CD4-positive, alpha-beta T cell treated with Interleukin-10 for 1 hour (primary cell): ENCODE measurements at regions not wholly inside any gene's neighbourhood (a gene's known extent, or its start where the extent isn't known, plus 50 kb on each side); places are given as distances from the start of the nearest gene placed in this dataset.
"Not testable (repeated sequence)": the region's sequence is repeated elsewhere in the genome, so short reads cannot be mapped to it uniquely, and the experiment has no call there.

ENCODE experiments used
- DNase-seq: peaks from one replicate; pipeline ENCODE4 v3.0.0-alpha.2; 2020

DNA sequence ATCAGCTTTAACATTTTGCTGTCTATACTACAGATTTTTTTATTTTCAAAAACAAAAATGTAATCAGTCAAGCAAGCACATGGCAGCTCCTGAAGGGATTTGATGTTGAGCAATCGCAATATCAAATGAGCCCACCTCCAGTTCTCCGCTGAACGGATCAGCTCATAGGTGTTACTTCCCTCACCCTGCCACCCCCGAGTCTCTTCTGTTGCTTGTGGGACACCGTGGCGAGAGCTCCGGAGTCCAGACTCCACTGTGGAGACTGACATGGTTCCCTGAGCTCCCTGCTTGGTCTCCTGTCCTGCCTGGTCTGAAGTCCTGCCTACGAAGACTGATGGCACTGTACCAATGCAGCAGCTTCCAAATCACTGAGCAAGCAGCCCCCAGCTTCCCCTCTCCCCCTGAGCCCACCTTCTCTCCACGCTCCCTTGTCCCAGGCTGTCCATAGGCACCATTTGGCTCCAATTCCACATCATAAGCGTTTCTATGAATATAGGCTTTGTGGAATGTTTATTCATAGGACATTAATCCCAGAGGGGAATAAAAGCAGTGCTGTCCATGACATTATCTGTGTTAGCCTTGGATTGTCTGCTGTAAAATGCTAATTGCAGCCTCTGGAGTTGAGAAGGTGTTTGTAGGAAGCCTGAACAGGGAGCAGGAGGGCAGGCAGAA lies 162.2 kb downstream of the LY86 start:
- no peak for DNase-seq

DNA sequence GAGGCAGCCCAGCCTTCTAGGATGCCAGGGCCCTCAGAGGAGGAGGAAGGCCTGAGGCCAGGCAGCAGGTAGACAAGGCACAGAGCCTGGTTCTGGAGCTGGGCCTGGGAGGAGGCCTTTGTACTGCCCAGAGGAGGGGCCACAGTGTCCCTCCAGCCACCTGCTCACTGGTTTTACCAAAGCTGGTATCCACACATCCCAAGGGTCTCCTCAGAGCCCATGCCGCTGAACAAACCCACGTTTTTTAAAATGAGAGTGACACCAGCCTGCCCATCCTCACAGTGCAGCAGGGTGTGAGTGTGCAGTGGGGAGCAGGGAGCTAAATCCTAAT lies 162.7 kb downstream of the LY86 start:
- DNase-seq = no peak

DNA sequence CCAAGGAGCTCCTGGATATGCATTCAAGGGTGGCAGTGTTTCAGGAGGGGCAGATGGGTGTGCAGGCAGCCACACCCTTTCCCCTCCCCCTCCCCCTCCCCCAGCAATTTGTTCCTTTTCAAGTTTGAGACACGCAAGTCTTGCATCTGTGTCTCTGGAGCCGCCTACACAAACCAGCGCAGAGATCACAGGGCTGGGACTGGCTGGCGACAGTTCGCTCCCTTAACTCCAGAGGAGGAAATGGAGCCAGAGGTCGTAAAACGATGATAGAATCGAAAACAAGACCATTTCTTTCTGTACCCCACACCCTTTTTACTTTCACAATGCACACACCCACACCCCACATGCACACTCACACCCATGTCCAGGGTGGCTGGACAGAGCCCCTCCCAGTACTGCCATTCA lies 163.1 kb downstream of the LY86 start:
- no peak for DNase-seq

DNA sequence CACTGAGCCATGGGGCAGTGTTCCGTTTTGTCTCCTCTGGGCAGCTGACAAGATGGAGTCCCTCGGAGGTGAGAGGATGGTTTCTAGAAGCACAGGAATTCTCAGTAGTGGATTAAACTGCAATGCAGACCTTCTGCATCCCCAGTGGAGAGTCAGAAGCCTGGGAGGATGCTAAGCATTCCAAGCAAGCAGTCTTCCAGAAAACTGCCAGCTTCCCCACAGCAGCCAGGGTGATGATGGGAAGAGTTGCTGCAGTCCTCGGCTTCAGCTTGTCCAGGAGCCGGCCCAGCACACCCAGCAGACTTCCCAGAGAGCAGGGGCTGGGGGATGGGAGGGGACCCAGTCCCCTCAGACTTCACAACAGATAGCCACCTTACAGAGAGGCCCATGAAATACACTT lies 163.6 kb downstream of the LY86 start:
- no peak for DNase-seq

DNA sequence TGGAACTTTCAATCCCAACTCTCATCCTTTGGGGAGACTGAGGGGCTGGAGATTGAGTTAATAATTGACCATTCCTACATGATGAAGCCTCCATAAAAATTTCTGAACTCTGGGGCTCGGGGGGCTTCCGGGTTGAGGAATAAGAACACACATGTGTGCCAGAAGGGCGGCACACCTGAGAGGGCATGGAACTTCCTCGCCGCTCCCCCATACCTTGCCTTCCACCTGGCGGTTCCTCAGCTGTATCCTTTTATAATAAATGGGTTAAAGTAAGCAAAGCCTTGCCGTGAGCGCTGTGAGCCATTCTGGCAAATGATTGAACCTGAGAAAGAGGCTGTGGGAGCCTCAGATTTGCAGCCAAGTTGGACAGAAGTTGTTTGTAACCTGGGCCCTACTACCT lies 164.8 kb downstream of the LY86 start:
- no peak for DNase-seq

DNA sequence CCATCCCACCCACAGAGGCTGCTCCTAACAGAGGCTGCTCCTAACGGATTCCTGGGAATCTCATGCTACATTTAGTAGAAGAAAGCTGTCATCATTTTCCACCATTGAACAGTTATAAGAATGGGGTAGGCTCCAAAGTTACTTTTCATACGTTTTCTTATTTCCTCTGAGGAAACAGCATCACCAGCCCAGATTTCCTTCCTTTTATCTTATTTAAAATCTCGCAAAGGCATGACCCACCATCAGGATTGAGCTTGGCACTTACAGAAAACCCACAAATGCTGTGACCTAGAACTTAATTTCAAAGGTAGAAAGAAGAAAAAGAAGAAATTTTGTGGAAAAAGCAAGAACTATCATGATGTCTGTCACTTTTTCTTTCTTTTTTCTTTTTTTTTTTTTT lies 168.0 kb downstream of the LY86 start:
- no peak for DNase-seq

DNA sequence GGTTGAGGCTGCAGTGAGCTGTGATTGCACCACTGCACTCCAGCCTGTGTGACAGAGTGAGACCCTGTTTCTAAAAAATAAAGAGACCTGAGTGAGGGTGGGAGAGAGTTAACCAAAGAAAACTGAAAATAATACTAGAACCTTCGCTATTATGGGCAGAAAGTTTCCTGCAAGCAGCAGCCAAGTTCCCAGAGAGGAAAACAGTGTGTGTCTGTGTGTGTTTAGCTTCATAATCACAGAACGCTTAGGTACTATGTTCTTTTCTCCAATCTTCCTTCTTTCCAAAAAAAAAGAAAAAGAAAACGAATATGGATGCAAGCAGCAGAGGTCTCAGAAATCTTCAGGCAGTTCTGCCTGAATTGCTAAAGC lies 170.0 kb downstream of the LY86 start:
- no peak for DNase-seq

DNA sequence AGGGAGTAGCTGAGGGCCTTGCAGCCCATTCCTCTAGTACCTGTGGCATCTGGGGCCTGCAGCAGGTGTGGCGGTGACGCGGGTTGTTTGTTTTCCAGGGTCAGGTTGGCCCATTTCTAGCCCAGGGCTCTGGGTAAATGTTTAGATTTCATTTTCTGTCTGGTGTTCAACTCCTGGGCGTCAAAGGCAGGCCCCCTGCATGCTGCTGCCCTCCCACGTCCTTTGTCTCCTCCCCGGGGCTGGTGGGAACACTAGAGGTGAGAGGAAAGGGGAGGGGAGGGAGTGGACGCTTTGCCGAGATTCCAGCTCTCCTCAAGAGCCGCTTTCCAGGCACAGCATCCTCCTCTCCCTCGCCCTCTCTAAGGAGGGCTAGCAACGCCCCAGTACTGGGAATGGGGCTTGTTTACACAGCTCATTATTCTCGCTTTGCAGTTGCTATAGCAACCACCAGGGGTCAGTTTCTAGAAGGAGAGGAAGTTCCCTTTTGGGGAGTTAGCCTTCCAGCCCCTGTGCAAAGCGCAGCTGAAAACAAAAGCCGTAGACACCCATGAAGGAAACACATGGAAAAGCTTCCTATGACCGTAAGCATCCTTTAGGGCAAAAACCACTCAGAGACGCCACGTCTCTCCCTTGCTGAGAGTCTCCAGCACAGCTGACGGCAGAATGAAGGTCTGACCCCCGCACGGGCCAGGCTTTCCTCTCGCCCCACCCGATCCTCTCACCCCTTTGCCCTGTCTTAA lies 170.6 kb downstream of the LY86 start:
- DNase-seq = peak; percentile 31

DNA sequence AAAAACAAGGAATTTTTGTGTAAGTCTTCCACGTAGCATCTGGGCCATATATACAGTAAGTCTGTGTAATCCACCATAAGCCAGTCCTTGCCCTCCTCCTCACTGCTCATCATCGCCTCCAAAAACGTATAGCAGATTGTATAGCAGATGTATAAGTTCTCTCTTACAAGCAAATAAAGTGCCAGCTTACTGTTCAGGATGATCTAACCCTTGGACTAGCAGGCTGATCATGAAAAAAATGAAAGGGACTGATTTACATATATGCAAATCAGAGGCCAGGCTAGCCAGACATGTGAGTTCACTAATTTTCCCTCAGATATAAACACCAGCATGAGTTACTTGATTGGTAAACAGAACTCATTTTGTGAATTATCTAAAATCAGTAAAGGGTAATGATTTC lies 171.5 kb downstream of the LY86 start:
- no peak for DNase-seq

DNA sequence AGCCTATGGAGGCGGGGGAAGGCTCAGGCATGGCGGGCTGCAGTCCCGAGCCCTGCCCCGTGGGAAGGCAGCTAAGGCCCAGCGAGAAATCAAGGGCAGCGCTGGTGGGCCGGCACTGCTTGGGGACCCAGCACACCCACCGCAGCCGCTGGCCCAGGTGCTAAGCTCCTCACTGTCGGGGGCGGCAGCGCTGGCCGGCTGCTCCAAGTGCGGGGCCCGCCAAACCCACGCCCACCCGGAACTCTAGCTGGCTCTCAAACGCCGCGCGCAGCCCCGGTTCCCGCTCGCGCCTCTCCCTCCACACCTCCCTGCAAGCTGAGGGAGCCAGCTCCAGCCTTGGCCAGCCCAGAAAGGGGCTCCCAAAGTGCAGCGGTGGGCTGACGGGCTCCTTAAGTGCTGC lies 174.0 kb downstream of the LY86 start:
- DNase-seq = not testable (repeated sequence)

DNA sequence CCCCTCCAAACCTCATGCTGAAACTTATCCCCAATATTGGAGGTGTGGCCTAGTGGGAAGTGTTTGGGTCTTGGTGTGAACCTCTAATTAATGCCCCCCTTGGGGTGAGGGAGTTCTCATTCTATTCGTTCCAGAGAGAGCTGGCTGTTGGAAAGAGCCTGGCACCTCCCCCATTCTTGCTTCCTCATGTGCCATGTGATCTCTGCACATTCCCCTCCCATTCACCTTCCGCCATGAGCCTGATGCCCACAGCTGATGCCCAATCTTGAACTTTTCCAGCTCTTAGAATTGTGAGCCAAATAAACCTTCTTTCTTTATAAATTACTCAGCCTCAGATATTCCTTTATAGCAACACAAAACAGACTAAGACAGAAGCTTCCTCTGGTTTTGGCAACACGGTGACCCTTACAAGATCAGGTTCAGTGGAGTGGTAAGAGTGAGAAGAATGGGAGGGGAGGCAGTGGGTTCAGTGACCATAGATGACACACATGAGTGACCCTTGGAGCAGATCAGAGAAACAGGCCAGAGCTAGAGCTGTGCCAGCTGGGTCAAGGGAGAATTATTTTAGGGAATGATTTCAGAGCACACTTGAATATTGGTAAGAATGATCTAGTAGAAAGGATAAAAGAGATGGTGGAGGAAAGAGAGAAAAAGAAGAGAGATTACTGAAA lies 176.4 kb downstream of the LY86 start:
- no peak for DNase-seq

DNA sequence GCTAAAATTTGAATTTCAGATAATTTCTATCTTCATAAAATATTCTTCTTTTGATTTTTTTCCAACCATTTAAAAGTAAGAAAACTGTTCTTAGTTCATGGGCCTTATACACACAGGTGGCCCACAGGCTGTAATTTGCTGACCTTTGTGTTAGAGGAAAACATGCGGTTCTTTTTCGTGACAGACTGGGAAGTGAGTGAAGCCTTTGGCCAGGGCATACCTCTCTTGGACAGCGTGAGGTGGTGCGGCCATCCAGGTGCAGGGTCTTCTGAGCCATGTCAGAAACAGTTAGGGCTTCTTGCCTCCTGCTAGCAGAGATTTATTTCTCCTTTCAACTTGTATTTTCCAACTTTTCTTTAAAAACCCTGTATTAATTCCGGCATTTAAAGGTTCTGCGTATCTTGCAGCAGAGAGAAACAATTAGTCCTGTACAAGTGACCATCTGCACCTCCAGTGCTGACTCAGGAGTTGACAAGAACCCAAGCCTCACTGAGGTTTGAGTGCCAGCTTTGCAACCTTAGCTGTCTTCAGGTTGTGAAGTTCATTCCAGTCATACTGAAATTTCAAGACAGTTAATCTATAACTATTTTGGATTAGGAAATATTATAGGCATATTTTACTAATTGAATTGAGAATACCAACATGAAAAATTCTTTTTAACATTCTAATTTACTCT lies 177.8 kb downstream of the LY86 start:
- no peak for DNase-seq

DNA sequence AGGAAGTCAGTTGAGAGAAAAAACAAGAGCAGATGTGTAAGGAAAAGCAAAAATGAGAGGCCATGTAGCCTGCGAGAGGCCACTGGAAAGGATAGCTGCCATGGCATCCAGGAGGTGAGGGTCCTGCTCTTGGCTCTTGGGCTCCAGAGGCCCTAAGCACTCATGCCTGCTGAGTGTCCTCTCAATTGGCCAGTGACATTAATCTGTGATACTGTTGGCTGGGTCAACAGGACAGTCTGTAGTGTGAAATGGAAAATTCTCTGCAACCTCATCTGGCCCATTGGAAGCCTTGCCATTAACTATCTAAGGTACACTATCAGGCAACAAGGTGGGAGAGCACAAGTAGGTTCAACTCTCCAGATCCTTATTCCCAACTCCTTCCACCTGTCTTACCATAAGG lies 180.9 kb downstream of the LY86 start:
- no peak for DNase-seq

DNA sequence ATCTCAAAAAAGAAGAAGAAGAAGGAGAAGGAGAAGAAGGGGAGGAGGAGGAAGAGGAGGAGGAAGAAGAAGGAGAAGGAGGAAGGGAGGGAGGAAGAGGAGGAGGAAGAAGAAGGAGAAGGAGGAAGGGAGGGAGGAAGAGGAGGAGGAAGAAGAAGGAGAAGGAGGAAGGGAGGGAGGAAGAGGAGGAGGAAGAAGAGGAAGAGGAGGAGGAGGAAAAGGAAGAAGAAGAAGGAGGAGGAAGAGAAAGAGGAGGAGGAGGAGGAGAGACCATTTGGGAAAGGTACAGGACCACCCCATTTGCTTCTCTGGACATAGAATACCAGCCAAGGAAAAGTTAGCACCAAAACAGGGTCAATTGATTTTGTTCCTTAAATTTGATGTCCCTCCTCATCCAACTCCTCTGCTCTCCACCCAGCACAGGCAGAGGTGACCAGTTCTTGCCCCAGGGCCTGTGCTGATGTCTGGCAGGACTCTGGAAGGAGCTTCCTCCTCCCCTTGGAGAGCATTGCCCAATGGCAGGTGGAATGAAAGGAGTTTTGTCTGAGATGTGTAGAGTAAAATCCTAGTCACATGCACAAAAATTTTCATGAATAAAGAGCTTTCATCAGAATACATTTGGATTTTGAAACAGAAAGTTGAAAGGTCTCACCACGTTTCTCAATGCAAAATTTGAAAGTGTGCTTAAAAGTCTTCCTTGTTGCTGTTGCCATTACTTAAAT lies 182.9 kb downstream of the LY86 start:
- DNase-seq = no peak

DNA sequence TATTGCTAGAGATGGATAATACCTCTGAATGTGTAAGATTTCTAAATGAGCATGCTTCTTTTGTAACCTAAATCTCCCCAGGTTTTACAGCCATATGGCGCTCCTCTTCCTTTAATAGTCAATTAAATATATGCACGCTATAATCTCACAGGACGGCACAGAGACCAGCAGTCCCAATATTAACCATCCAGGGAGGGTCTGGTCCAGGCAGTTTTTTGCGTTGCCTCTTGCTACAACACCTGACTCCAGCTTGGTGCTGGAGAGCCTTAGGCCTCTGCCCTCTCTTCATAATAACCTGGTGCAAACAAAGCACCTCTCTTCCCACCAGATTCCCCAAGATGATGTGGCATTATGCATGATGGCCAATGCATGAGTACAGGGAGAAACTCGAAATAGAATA lies 183.4 kb downstream of the LY86 start:
- DNase-seq = no peak

DNA sequence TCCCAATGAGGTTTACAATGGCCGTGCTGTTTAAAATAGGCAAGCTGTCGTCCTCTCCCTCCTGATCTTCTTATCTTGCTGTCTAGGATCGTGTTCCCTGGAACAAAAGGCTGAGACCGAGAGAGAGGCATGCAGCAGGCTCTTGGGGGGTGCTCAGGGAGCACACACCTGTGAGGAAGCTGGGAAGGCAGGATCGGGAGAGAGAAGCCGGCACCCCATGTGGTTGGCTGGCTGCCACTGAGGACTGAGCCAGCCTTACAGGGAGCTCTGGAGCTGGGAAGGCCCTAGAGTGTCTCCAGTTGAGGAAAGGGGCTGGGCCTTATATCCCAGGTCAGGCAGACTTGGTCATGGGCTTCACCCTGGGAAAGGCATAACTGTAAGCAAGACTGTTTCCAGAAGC lies 184.2 kb downstream of the LY86 start:
- DNase-seq = no peak

DNA sequence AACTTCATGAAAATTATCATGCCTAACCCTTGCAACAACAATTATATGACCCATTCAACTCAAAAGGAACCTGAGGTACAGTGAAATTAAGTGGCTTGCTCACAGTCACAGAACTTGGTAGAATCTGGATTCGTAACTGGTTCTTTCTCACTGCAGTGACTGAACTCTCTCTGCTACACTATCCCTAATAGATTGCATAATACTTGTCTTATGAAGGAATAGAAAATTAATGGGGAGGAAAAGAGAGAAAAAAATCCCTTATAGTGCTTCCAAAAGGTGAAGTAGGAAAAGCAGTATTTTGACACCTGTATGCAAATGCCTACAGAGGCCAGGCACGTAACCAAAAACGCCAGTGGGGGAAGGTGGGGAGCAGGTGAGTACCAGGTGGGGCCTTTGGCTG lies 186.6 kb downstream of the LY86 start:
- no peak for DNase-seq

DNA sequence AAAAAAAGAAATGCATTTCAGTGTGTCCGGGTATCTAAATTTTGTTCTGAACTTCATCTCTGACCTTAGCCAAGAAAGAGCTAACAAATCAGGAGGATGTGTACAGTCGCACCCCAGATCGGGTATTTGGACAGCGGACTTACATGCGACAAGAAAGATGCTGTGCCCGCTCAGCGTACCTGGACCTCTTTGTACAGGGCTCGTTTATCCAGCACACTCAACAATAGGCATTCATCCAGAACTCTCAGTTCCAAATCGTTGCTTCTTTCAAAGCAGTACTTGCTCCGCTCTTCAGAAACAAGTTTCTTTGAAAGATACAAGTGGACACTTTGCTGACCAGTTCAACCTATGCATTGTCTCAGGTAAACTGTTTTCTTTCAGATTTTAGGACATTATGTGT lies 191.7 kb downstream of the LY86 start:
- no peak for DNase-seq

DNA sequence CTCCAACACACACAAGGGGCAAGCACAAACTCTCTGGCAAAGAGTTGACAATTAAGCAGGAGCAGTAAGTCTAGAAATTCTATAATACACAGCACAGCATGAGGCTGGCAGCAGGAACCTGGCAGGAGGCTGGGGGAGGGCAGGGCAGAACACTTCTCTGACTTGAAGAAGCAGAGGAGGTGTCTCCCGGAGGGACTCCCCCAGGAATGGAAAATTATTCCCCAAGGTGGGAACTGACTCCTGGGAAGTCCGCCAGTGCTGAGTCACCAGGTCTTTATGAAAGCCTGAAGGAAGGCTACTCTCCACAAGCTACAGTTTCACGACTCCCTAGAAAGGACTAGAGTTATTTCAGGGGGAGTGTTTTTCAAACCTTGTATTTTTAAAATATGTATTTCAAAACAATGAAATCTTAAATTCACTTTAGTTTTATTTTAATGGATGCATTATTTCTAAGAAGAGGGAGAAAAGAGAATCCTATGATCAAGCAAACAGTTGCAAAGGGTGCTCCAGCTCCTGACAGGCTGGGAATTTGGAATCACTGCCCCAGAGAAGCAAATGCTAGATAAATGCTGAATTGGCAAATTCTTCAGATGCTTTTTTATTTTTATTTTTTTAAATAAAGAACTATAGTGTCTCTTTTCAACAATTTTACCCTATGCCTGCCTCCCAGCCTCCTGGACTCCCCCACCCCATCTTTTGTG lies 192.8 kb downstream of the LY86 start:
- no peak for DNase-seq

DNA sequence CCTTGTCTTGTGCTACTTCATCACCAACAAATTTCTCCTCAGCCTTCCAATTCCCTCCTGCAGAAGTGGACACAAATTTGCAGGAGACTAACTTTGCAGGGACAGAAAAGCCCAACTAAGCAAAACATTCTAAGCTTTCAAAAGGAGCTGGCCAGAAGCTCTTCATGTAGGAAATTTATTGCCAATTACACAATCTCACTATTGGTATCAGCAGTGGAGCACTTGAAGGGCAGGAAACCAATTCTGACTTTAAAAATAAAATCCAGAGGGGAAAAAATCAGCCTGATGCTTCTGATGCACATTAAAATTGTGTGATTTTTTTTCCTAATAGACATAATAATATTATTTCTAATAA lies 193.3 kb downstream of the LY86 start:
- DNase-seq = no peak

DNA sequence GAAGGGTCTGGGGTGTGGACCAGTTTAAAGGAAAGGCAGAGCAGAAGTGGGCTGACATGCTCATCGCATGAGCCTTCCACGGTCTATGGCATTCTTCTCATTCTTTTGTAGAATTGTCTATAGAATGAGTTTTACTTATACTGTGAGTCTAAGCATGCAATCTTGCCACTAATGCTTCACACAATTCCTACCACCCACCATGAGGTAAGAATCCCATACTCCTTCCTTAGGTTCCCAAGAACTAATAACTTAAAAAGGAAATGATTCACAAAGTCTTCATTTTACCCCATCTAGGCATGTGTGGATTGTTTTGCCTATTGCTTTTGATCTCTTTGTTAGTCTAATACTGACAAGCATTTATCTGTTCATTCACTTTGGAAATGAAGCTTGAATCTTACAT lies 195.2 kb downstream of the LY86 start:
- no peak for DNase-seq

DNA sequence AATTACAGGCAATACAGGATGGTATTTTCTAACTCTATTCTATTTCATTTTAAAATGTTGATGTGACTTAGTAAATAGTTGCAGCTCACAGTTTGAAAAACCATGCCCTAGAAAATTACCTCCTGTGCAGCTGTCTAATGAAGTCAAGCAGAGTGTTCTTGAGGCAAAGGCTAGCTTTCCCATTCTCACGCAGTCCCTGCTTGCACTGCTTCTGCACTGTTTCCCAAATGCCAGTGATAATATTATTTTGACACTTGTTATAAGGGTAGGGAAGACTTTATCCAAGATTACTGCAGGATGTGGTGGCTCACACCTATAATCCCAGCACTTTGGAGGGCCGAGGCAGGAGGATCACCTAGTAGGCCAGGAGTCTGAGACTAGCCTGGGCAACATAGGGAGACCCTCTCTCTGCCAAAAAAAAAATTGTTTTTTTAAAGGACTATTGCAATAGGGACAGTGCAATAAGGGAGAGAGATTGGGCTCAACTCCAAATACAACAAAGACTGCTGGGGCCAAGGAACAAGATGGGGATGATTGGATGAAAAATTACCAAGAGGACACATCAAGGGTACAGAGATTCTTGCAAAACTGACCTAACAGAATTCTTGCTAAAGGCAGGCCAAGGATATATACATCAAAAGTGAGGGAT lies 196.1 kb downstream of the LY86 start:
- no peak for DNase-seq
